GM19351 (cell line): ENCODE measurements at regions not wholly inside any gene's neighbourhood (a gene's known extent, or its start where the extent isn't known, plus 50 kb on each side); places are given as distances from the start of the nearest gene placed in this dataset.
"Not testable (repeated sequence)": the region's sequence is repeated elsewhere in the genome, so short reads cannot be mapped to it uniquely, and the experiment has no call there.

Source experiments
- ATAC-seq: cut with Tn5 transposase; IDR thresholded peaks from one replicate; pipeline ENCODE4 v1.9.1; 2021; ENCODE audit warnings: mild to moderate bottlenecking, moderate library complexity; ENCODE audit not compliant: unreplicated experiment

DNA sequence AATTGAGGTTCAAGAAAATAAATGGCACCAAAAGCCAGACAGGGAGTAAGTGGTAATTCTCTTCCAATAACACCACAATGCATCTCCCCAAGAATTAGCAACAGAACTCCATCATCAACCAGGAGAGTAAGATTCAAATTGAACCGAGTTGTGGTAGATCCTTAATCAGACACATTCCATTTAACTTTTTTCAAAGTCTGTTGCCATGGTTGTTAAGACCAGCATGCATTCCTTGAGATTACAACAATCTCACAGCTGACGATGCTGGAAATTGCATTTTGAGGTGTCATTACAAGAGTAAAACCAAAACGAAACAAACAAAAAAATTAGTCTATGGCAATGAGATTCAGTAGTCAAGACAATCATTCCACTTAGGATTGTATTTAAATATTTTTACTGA, 78.9 kb upstream of the ZNF462 start:
- no peak for ATAC-seq

DNA sequence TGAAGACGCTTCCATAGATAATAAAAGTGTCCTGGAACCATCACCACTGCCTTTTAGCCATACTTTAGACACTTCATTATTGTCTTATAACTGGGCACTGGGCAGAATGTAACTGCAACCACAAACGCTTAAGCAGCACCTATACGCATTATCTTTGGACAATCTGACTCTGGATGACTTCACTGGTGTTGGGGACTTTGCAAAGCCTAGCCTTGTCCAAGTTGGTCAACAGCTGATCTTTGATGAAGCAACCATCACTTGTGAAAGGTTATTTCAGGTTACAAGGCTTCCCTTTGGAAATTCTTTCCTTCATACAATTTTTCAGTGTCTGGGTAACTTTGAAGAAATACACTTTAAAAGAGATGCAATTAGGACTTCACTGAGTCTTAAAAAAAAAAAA, 77.8 kb upstream of the ZNF462 start:
- ATAC-seq: no peak

DNA sequence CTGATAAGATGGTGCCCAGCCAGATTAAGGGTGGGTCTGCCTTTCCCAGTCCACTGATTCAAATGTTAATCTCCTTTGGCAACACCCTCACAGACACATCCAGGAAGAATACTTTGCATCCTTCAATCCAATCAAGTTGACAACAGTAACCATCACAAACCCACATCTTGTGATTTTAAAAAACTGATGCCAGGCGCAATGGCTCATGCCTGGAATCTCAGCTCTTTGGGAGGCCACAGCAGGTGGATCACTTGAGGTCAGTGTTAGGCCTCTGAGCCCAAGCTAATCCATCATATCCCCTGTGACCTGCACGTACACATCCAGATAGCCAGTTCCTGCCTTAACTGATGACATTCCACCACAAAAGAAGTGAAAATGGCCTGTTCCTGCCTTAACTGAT, 74.9 kb upstream of the ZNF462 start:
- not testable (repeated sequence) for ATAC-seq

DNA sequence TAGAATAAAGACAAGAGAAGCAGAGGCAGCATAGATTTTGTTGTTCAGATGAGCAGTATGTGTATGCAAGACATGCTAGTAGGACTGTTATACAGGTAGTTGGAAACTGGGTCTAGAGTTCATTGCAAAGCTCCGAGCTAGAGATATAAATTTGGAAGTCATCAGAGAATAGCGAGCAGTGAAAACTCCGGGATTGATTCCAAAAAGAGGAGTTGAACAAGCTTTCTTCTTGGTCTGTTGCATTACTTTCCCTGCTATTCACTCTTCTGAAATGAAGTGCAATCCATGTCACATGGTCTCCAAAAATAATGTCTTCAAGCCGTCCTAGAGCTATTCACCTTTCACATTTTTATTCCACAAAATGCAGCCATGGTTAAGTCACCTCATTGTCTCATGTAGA, 67.9 kb upstream of the ZNF462 start:
- ATAC-seq: no peak

DNA sequence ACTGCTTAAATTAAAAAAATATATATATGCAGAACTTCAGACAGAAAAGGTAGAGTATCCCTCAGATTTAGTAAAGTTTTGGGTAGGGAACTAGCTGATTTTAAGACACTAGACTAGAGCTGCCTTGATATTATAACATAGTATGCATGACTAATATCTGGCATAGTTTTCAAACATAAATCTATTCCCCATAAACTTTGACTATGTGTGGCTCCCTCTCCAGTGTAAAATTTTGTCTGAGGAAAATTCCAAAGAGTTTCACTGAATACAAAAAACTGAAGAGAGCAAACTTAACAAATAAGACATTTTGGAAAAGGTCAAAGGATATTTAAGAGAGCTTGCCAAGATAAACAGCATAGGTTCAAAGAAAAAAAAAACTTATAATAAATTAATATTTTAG, 66.2 kb upstream of the ZNF462 start:
- no peak for ATAC-seq

DNA sequence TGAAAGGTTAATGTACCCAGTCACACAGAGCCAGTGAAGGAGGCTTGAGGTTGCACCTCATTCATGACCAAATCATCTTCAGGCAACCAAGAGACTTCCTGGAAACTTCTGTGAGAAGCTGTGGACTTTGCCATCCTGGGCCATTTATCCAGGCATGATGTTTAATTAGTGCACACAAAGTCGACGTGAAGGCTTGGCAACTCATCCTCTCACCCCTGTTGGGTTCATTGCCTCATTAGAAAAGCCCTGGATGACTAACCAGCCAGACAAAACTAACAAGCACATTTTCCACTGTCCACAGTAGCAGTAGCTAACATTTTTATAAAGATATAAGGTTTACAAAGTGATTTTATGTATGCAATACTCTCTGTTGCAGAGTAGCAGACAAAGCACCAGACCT, 65.7 kb upstream of the ZNF462 start:
- ATAC-seq: no peak

DNA sequence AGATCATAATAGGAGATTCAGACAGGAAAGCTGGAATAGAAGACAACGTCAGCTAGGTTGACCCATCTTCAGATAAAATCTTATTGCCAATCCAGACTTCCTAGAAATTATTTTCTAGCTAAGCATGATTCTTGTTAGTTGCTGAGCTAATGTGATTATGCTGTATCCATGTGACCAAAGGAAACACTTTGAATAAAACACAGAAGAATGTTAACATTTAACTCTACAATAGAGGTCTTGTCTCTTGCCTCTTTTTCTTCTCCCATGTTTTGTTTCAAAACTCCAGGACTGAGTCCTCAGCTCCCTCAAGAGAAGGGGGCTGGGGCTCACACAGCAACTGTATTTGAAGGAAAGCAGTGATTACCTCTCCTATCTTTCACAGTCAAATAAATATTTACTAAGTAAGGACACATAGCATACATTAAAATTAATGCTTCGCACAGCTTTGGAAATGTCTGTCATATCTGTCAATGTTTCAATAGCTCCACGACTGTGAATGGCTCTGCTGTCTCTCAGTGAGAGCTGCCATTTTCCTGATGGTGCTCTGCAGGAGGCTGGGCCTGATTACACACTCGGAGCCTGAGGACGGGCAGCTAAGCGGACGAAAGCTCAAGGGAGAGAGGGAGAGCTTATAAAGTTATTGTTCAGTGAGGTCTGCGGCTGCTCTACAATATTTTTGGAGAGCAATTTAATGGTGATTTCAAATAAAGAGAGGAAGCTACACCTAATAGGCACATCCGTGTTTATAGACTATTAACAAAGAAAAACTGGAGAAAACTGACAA, 64.8 kb upstream of the ZNF462 start:
- ATAC-seq: no peak

DNA sequence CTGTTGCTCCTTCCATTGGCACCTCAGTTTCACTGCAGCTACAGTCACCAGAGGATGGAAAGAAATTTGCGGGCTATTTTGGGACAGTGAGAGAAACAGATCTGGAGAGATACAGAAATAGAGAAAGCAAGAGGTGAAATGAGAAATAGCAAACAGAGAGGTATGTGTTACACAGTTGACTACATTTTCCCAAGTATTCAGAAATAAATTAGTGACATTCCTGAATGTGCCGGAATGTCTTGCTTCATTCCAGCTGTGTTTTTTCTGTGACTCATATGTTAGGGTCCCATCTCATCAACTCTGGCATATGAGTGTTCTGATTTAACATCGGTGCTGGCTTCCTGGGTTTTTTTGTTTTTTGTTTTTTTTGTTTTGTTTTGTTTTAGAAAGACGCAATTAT, 63.8 kb upstream of the ZNF462 start:
- no peak for ATAC-seq

DNA sequence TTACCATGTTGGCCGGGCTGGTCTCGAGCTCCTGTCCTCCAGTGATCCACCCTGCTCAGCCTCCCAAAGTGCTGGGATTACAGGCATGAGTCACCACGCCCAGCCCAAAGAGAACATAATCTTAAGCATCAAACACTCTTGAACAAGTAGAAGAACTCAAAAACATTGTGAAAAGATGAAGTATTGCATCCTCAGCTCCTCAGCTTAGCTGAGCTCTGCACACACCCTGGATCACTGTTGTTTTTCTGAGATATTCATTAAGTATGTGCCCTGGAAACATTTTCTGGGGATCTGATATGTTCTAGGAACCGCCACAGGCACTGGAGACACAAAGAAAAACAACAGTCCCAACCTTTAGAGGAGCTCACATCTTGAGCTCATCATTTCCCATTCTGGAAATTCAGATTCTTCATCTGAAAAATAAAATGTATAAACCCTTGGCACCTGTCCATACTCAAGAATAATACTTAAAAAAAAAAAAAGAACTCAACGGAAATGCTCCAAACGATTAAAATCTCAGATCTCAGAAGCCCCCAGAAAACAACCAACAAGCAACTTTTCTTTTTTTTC, 62.2 kb upstream of the ZNF462 start:
- ATAC-seq: no peak

DNA sequence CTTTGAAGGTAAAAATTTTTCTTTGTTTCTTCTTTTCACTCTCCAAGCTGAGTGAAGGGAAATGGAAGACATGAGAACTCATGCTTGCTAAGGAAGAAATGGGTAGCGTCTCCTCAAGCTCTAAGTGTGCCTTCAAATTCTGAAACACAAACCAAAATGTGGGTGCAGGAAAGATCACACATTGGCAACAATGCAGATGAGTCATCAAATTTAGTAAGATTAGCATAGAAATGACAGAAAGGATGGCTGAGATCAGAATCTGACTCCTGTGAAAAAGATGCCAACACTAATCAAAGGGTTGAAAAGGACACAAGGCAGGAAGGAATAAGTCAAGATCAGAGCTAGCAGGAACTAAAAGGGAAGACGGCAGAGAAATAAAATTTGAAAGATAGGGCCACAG, 61.1 kb upstream of the ZNF462 start:
- ATAC-seq: no peak
